Esophagus (tissue), 2 donors: ENCODE measurements at regions not wholly inside any gene's neighbourhood (a gene's known extent, or its start where the extent isn't known, plus 50 kb on each side); places are given as distances from the start of the nearest gene placed in this dataset.

Source experiments
- H3K27ac ChIP-seq, 2 donors: one replicate each; pipeline ENCODE4 v1.5.1; 2013; ENCODE audit warnings: low read depth in 2 of 2, mild to moderate bottlenecking in 2 of 2, inconsistent platforms in 1 of 2, low read length in 1 of 2, moderate library complexity in 1 of 2
- H3K27me3 ChIP-seq, 2 donors: one replicate each; pipeline ENCODE4 v1.6.1; 2013; ENCODE audit warnings: low read length in 2 of 2, control low read depth in 1 of 2, mild to moderate bottlenecking in 1 of 2; ENCODE audit not compliant: insufficient read depth in 2 of 2, control insufficient read depth in 1 of 2
- H3K36me3 ChIP-seq, 2 donors: one replicate each; pipeline ENCODE4 v1.6.1; 2013; ENCODE audit warnings: low read length in 1 of 2; ENCODE audit not compliant: control insufficient read depth in 2 of 2, insufficient read depth in 2 of 2
- H3K4me1 ChIP-seq, 2 donors: one replicate each; pipeline ENCODE4 v1.6.1; 2013; ENCODE audit warnings: low read length in 1 of 2; ENCODE audit not compliant: control insufficient read depth in 2 of 2, insufficient read depth in 2 of 2
- H3K4me3 ChIP-seq, 2 donors: one replicate each; pipeline ENCODE4 v1.5.1; 2013; ENCODE audit warnings: low read length in 2 of 2, mild to moderate bottlenecking in 2 of 2, low read depth in 1 of 2, moderate library complexity in 1 of 2
- H3K9me3 ChIP-seq, 2 donors: one replicate each; pipeline ENCODE4 v1.6.1; 2013; ENCODE audit warnings: mild to moderate bottlenecking in 2 of 2, low read depth in 1 of 2, low read length in 1 of 2, moderate library complexity in 1 of 2; ENCODE audit not compliant: control insufficient read depth in 2 of 2, insufficient read depth in 1 of 2
- WGBS, 2 donors: extraction: QIAGEN DNeasy Blood & Tissue Kit; methylation state at CpG; one replicate each; pipeline ENCODE4 v1.1.7; 2013; 5-methylcytosine and 5-hydroxymethylcytosine counted together
- donor health status: healthy with polysubstance abuse.
- donor health status: Bipolar disorder and iron deficiency.

DNA sequence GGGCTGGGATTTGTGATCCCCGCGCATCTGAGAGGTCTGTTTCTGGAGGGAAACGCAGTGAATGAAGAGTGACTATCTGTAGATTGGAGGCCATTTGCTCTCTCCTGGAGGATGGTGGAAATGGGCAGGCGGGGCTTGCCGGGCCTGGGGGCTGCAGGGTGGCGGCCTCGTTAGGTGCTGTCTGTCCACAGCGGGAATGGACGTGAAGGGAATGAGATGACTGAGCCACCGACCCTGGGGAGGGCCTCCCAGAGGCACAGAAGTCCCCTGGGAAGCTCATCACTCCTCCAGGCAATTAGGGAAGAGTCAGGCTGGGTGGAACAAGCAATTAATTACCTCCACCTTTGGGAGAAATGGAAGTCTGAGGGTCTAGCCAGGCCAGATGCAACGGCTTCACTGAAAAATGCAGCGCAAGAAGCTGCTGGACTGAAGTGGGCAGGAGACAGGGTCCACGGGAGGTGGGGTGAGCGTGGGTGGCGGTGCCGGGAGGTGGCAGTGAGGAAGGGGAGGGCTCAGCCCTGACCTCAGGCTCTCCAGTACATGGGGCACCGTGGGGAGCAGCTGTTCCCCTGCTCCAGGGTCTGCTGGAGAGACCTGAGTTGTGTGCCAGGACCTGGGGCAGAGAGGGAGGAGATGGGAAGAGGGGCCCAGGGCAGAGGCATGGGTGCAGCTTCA is 524.5 kb downstream of the BRD1 start:
- WGBS, 2 donors: 71 to 80% methylated on average over 17 of the region's 17 CpGs
- H3K4me1 ChIP-seq: peaks cover 2 to 3% of the 10 kb centered on the region in 2 donors
- no peak overlapping the region for H3K4me3 ChIP-seq
- H3K36me3 ChIP-seq: no peaks in the 10 kb centered on the region
- no peaks in the 10 kb centered on the region for H3K27me3 ChIP-seq
- H3K9me3 ChIP-seq: peaks cover 2% of the 10 kb centered on the region in 2 donors
- H3K27ac ChIP-seq: no peak overlapping the region

DNA sequence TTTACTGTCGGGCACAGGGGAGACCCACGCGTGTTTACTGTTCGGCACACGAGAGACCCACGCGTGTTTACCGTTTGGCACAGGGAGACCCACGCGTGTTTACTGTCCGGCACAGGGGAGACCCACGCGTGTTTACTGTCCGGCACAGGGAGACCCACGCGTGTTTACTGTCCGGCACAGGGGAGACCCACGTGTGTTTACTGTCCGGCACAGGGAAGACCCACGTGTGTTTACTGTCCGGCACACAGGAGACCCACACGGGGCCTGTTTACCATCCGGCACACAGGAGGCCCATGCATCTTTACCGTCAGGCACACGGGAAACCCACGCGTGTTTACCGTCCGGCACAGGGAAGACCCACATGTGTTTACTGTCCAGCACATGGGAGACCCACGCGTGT is 525.1 kb downstream of the BRD1 start:
- no peaks in the 10 kb centered on the region for H3K27me3 ChIP-seq
- peaks cover 2% of the 10 kb centered on the region in 2 donors for H3K9me3 ChIP-seq
- H3K4me3 ChIP-seq: no peak overlapping the region
- 89% methylated on average over 31 of the region's 31 CpGs for WGBS, 2 donors
- peaks cover 2 to 3% of the 10 kb centered on the region in 2 donors for H3K4me1 ChIP-seq
- no peak overlapping the region for H3K27ac ChIP-seq
- no peaks in the 10 kb centered on the region for H3K36me3 ChIP-seq

DNA sequence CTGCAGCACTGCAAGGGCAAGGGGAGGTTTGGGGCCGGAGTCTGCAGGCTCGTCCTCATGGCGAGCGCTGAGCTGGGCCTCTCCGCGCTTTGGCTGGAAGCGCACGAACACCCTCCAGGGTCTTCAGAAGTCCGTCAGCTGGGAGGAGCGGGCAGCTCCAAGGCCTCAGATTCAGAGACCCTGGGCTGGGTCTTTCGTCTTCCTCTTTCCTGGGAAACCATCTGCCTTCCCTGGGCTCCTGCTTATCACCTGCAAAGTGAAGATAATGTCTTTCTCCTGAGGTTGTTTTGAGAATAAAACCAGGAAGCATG is 525.6 kb downstream of the BRD1 start:
- 89% methylated on average over 10 to 11 of the region's 11 CpGs for WGBS, 2 donors
- no peaks in the 10 kb centered on the region for H3K27me3 ChIP-seq

DNA sequence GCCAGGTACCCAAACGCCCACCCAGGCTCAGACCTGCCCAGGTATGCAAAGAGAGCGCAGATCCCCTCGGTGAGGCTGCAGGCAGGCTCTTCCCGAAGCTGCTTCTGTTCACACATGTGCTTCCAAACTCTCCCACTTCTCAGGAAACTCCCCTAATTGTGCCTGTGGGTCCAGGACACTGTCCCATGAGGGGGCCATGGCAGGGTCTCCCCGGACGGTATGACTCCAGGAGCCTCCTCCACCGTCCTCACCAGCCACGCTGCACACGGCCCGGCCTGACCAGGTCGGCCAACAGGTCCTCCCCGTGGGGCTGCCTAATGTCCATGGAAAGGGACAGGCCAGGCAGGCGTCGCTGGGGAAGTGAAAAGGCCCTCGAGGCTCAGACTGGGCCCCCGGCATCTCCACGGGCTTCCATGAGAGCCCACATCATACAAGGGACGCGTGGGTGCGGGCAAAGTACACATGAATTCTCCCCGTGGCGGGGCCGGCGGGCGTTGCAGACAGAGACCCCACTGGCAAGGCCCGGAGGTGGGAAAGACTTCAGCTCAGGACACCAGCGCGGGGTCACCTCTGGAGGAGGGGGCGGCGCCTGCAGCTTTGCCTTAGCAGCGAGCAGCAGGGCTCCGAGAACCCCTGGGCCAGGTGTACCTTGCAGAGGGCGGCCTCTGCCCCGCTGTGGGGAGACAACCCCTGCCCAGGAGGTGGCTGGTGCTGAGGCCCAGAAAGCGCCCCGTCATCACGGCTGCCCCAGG is 526.1 kb downstream of the BRD1 start:
- H3K36me3 ChIP-seq: no peaks in the 10 kb centered on the region
- no peak overlapping the region for H3K4me3 ChIP-seq
- no peak overlapping the region for H3K27ac ChIP-seq
- H3K27me3 ChIP-seq: no peaks in the 10 kb centered on the region
- 80 to 82% methylated on average over 34 to 37 of the region's 37 CpGs for WGBS, 2 donors
- peaks cover 2 to 3% of the 10 kb centered on the region in 2 donors for H3K4me1 ChIP-seq
- H3K9me3 ChIP-seq: peaks cover 0 to 2% of the 10 kb centered on the region in 2 donors

More for the DNA sequence above, 525.6 kb downstream of the BRD1 start:
- peaks cover under 1 to 2% of the 10 kb centered on the region in 2 donors for H3K9me3 ChIP-seq
- no peak overlapping the region for H3K4me3 ChIP-seq
- no peaks in the 10 kb centered on the region for H3K36me3 ChIP-seq
- peaks cover 2 to 3% of the 10 kb centered on the region in 2 donors for H3K4me1 ChIP-seq
- H3K27ac ChIP-seq: no peak overlapping the region

DNA sequence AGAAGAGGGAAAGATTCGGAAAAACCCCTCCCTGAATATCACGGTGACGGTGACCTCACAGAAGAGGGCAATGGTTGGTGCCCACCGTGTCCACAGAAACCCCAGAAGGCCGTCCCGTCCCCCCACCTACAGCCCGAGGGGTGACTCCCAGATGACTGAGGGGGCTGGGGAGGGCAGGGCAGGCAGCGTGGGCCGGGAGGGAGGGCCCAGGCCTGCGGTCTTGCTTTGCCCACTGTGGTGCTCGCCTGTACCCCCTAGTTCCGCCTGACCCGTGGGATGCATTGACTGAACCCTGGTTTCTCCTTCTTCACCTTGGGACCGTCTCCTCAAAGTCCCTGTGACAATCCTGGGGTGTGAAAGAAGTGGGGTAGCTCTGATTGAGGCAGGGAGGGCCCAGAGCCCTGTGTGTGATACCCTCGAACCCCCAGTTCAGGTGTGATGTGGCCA is 526.7 kb downstream of the BRD1 start:
- H3K36me3 ChIP-seq: no peaks in the 10 kb centered on the region
- WGBS, 2 donors: 75 to 80% methylated on average over 15 of the region's 15 CpGs
- H3K4me3 ChIP-seq: no peak overlapping the region
- no peak overlapping the region for H3K27ac ChIP-seq
- no peaks in the 10 kb centered on the region for H3K27me3 ChIP-seq
- H3K4me1 ChIP-seq: peaks cover 2 to 3% of the 10 kb centered on the region in 2 donors
- H3K9me3 ChIP-seq: peaks cover 0 to 2% of the 10 kb centered on the region in 2 donors

DNA sequence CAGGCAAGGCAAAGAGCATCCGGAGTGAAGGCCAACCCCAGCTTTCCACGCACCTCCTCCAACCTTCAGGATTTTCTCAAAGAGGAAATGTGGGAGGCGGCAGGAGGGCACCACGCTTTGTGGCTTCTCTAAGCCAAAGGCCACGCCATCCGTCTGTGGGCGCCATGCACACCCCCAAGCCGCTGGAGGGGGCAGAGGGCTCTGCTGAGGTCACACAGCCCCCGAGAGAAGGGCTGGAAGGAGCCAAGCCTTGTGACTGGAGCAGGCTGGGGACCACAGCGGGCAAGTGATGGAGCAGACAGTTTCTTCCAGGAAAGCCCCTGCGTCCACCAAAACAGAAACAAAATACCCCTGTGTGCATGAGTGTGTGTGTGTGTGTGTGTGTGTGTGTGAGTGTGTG is 527.4 kb downstream of the BRD1 start:
- peaks cover 0 to 2% of the 10 kb centered on the region in 2 donors for H3K9me3 ChIP-seq
- WGBS, 2 donors: 76 to 84% methylated on average over 11 of the region's 11 CpGs
- no peak overlapping the region for H3K27ac ChIP-seq
- no peak overlapping the region for H3K4me3 ChIP-seq
- no peaks in the 10 kb centered on the region for H3K27me3 ChIP-seq
- peaks cover 2 to 3% of the 10 kb centered on the region in 2 donors for H3K4me1 ChIP-seq
- no peaks in the 10 kb centered on the region for H3K36me3 ChIP-seq

DNA sequence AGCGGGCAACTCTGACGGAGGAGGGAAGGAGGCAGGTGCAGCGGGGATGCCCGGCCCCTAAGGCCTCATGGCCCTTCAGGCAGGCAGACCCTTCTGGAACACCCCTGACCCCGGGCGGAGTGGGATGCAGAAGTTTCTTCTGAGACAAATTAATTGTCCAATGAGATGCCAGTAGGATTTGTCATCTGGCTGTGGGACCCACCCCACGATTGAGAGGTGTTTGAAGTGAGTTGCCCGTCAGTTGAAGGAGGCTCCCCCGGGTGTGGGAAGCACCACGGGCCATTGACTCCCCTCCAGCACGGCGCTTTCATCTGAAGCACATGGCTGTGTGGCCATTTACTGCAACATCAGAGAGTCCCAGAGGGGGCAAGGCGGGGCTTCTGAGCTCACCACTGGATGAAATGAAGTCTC is 527.8 kb downstream of the BRD1 start:
- no peaks in the 10 kb centered on the region for H3K27me3 ChIP-seq
- H3K4me3 ChIP-seq: no peak overlapping the region
- H3K27ac ChIP-seq: no peak overlapping the region
- 84 to 87% methylated on average over 13 of the region's 13 CpGs for WGBS, 2 donors
- peaks cover under 1 to 1% of the 10 kb centered on the region in 2 donors for H3K4me1 ChIP-seq
- H3K9me3 ChIP-seq: peaks cover 0 to 2% of the 10 kb centered on the region in 2 donors
- no peaks in the 10 kb centered on the region for H3K36me3 ChIP-seq

DNA sequence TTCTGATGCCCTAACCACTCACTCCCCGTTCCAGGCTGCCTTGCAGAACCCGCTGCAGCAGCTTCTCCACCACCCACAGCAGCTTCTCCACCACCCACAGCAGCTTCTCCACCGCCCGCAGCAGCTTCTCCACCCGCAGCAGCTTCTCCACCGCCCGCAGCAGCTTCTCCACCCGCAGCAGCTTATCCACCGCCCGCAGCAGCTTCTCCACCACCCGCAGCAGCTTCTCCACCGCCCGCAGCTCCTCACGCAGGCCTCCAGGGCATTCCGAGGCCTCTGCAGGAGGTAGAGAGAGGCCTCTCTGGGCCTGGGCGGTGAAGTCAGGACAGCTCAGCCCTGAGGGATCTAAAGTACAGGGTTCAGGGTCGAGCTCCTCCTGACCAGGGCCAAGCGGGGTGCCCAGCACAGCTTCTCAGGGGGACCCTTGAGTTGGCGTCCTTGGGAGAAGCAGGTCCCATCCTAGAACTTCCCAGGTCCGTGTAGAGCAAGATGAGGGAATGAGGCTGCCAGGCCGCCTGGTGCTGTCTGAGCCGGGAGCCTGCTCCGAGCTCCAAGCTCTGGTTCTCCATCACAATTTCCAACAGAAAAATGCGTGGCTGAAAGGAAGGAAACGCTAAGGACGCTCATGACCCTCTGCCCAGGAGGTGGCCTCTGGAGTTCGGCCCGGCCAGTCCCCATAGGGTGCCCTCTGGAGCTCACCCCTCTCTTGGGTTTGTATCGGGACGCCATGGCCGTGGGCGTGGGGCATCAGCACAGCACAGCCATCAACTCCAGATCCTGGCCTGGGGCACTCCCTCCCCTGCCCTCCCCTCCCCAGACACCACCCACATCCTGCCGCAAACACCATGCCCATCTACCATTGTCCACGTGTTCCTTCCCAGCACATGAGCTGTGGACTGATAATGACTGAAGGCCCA is 528.6 kb downstream of the BRD1 start:
- Histone ChIP-seq H3K4me3 (no peak overlapping the region), H3K9me3 (peaks cover 0 to 5% of the 10 kb centered on the region in 2 donors), H3K4me1 (no peaks in the 10 kb centered on the region), H3K27ac (no peak overlapping the region), H3K27me3 (no peaks in the 10 kb centered on the region), H3K36me3 (no peaks in the 10 kb centered on the region)
- 85 to 87% methylated on average over 34 of the region's 34 CpGs for WGBS, 2 donors

DNA sequence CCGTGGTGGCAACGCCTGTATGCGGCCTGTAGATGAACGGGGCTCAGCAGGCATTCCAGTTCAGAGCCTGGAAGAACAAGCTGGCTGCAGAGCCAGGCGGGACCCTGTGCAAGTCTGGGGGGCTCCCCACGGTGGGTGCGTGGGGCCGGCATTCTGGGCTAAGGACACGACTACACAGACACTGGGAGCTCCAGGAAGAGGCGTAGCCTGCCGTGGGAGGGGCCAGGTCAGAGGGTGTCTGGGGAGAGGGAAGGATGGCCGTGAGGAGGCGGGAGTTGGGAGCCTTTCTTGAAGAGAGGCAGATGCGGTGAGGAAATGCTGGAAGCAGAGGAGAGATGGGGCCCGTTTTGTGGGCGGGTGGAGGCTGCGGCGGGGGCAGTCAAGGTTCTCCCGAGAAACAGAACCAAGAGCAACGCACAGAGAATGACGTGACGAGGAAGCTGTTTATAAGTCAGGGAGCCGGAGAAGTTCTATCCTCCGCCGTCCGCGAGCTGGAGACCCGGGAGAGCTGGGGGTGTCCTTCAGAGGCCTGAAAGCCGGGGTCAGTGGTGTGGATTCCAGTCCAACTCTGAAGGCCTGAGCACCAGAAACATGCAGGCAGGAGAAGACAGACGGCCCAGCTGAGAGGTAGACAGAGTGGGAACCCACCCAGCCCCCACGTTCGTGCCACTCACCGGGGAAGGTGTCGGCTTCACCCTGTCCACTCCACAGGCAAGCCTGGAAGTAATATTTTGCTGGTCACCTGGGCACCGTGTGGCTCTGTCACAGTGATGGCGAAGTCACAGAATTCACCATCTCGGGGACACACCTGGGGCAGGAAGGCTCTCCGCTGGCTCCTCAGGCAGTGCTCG is 529.6 kb downstream of the BRD1 start:
- Histone ChIP-seq H3K9me3 (peaks cover 0 to 5% of the 10 kb centered on the region in 2 donors), H3K27ac (no peak overlapping the region), H3K4me1 (no peaks in the 10 kb centered on the region), H3K36me3 (no peaks in the 10 kb centered on the region), H3K4me3 (no peak overlapping the region), H3K27me3 (no peaks in the 10 kb centered on the region)
- WGBS, 2 donors: 72% methylated on average over 39 of the region's 39 CpGs
